ENCODE measurements at regions not wholly inside any gene's neighbourhood (a gene's known extent, or its start where the extent isn't known, plus 50 kb on each side); places are given as distances from the start of the nearest gene placed in this dataset.

- H3K4me3 Mint-ChIP-seq (ENCODE audit: low read depth): no peak overlapping the region
- peaks cover 9% of the 10 kb centered on the region for H3K4me1 Mint-ChIP-seq (ENCODE audit: low read depth)
- no peaks in the 10 kb centered on the region for H3K9me3 Mint-ChIP-seq (ENCODE audit: low read depth)
- no peak overlapping the region for H3K27ac Mint-ChIP-seq
- TF ChIP-seq CTCF (IDR thresholded peaks at IDR 0.05; ENCODE audit: unreplicated experiment): no peak
- DNase-seq (ENCODE audit: low spot score, unreplicated experiment): no peak
- H3K36me3 Mint-ChIP-seq (ENCODE audit: insufficient read depth): no peaks in the 10 kb centered on the region
- peaks cover 9% of the 10 kb centered on the region for H3K27me3 Mint-ChIP-seq
These were observed 77.8 kb downstream of the BOD1 start for GRCh38 chr5:173538654-173539053.

- Mint-ChIP-seq H3K4me1 (ENCODE audit: low read depth) (peaks cover 9% of the 10 kb centered on the region), H3K9me3 (ENCODE audit: low read depth) (no peaks in the 10 kb centered on the region), H3K4me3 (ENCODE audit: low read depth) (no peak overlapping the region), H3K27ac (no peak overlapping the region), H3K36me3 (ENCODE audit: insufficient read depth) (no peaks in the 10 kb centered on the region), H3K27me3 (peaks cover 9% of the 10 kb centered on the region)
- DNase-seq (ENCODE audit: low spot score, unreplicated experiment): no peak
- TF ChIP-seq CTCF (IDR thresholded peaks at IDR 0.05; ENCODE audit: unreplicated experiment): no peak
These were observed 78.4 kb downstream of the BOD1 start for GRCh38 chr5:173538018-173538417.

- H3K27me3 Mint-ChIP-seq: peaks cover 9% of the 10 kb centered on the region
- TF ChIP-seq CTCF (IDR thresholded peaks at IDR 0.05; ENCODE audit: unreplicated experiment): no peak
- no peak overlapping the region for H3K27ac Mint-ChIP-seq
- DNase-seq (ENCODE audit: low spot score, unreplicated experiment): no peak
- H3K4me3 Mint-ChIP-seq (ENCODE audit: low read depth): no peak overlapping the region
- no peaks in the 10 kb centered on the region for H3K9me3 Mint-ChIP-seq (ENCODE audit: low read depth)
- no peaks in the 10 kb centered on the region for H3K36me3 Mint-ChIP-seq (ENCODE audit: insufficient read depth)
- H3K4me1 Mint-ChIP-seq (ENCODE audit: low read depth): peaks cover 9% of the 10 kb centered on the region
These were observed 79.2 kb downstream of the BOD1 start for GRCh38 chr5:173537228-173537627.

- Mint-ChIP-seq H3K36me3 (ENCODE audit: insufficient read depth) (no peaks in the 10 kb centered on the region), H3K9me3 (ENCODE audit: low read depth) (no peaks in the 10 kb centered on the region), H3K27ac (no peak overlapping the region)
These were observed 80.3 kb downstream of the BOD1 start for GRCh38 chr5:173535976-173536639.

More at GRCh38 chr5:173535976-173536639, 80.3 kb downstream of the BOD1 start:
- peaks cover 9% of the 10 kb centered on the region for H3K4me1 Mint-ChIP-seq (ENCODE audit: low read depth)
- DNase-seq (ENCODE audit: low spot score, unreplicated experiment): no peak
- no peak for TF ChIP-seq CTCF (IDR thresholded peaks at IDR 0.05; ENCODE audit: unreplicated experiment)
- peaks cover 5% of the 10 kb centered on the region for H3K27me3 Mint-ChIP-seq
- H3K4me3 Mint-ChIP-seq (ENCODE audit: low read depth): no peak overlapping the region
